Left lobe of liver (tissue), 2 donors: ENCODE measurements at regions not wholly inside any gene's neighbourhood (a gene's known extent, or its start where the extent isn't known, plus 50 kb on each side); places are given as distances from the start of the nearest gene placed in this dataset.
A peak's percentile ranks its signal among the peaks of the same experiment; 100 is the strongest.
"Not testable (repeated sequence)": the region's sequence is repeated elsewhere in the genome, so short reads cannot be mapped to it uniquely, and the experiment has no call there.

Experiments used
- ATAC-seq: fragments of 200-7000 bp; cut with Tn5 transposase; one replicate; pipeline ENCODE4 v1.9.1; 2020; ENCODE audit warnings: mild to moderate bottlenecking, moderate library complexity
- DNase-seq: peaks from one replicate; pipeline ENCODE4 v3.0.0-alpha.2; 2020; ENCODE audit warnings: low spot score
- donor health status: DM: no; HTN: no; CAD: no; lungs with moderate emphysema.
- donor health status: DM: no; HTN: yes; CAD: no.

GRCh38 chr1:226461087-226461486, 53.2 kb upstream of the PARP1 start:
- ATAC-seq, result no peak
- no peak for DNase-seq

DNA sequence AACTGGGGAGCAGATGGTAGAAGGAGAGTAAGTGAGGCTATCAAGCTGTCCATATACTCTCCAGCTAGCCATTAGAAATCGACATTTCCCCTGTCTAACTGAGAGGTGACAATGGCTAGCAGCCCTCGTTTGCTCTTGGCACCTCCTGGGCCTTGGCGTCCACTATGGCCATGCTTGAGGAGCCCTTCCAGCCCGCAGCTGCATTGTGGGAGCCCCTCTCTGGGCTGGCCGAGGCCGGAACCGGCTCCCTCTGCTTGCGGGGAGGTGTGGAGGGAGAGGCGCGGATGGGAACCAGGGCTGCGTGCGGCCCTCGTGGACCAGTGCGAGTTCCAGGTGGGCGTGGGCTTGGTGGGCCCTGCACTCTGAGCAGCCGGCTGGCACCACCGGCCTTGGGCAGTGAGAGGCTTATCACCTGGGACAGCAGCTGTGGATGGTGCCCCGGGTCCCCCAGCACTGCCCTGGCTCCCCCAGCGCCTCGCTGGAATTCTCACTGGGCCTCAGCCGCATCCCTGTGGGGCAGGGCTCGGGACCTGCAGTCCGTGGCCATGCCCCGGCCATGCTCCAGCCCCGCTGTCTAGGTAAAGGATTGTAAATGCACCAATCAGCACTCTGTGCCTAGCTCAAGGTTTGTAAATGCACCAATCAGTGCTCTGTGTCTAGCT, 56.2 kb upstream of the PARP1 start:
- ATAC-seq (no peak), DNase-seq (no peak)

DNA sequence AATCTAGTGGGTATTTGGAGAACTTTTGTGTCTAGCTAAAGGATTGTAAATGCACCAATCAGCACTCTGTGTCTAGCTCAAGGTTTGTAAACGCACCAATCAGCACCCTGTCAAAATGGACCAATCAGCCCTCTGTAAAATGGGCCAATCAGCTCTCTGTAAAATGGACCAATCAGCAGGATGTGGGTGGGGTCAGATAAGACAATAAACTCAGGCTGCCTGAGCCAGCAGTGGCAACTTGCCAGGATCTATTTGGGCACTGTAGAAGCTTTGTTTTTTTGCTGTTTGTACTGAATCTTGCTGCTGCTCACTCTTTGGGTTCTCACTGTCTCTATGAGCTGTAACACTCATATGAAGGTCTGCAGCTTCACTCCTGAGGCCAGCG, 56.7 kb upstream of the PARP1 start:
- not testable (repeated sequence) for DNase-seq, ATAC-seq

DNA sequence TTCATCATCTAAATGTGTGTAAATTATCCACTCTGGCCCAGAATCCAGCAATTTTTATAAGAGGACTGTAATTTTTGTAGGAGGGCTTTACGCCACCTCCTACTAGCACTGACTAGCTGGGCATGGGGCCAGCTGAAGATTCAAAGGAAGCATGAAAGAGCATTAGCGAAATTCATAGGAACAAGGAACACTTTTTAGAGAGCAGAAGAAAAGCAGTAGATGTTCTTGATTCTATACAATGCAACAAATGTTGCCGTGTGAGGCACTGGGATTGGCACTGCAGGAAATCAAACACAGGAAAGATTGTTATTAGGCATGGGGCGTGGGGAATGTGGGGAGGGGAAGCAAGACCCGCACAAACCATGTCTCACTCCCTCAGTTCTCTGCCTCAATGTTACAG, 58.4 kb upstream of the PARP1 start:
- ATAC-seq (no peak), DNase-seq (no peak)

- no peak for ATAC-seq
These were observed 59.5 kb upstream of the PARP1 start for GRCh38 chr1:226467443-226467842.

GRCh38 chr1:226470921-226471866, 63.3 kb upstream of the PARP1 start:
- ATAC-seq (no peak), DNase-seq (no peak)

More at GRCh38 chr1:226467443-226467842, 59.5 kb upstream of the PARP1 start:
- DNase-seq, result no peak

DNA sequence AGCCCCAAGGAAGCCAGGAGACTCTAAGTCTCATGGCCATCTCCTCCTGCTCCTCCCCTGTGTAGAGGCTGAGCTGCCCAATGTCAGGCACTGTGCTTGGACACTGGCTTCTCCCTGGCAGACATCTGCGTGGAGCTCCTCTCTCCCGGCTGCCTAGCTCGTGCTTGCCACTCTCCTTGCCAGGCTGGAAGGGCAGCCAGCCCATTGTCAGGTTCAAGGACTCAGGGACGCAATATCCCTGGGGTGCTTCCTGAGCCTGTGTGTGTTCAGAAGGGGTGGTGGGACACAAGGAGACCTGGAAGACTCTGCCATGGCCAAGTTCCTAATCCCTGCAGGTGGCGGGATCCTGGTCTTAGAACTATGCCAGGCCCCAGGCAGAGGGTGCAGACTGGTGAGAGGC, 65.4 kb upstream of the PARP1 start:
- ATAC-seq, result no peak
- DNase-seq, result no peak

DNA sequence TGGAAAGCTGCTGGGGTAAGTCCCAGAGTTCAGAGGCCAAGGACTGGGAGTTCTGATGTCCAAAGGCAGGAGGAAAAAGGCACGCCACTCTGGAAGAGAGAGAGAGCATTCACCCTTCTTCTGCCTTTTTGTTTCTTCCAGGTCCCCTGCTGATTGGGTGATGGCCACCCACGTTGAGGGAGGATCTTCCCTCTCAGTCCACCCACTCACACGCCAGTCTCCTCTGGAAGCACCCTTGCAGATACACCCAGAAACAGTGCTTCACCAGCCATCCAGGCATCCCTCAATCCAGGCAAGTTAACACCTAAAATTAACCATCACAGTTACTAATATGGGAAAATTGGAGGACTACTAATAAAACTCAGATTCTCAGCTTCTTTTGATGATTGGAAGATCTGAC, 66.1 kb upstream of the PARP1 start:
- no peak for ATAC-seq
- DNase-seq, result no peak

- no peak for ATAC-seq
- DNase-seq, result no peak
These were observed 66.7 kb upstream of the PARP1 start for GRCh38 chr1:226474443-226475141.

DNA sequence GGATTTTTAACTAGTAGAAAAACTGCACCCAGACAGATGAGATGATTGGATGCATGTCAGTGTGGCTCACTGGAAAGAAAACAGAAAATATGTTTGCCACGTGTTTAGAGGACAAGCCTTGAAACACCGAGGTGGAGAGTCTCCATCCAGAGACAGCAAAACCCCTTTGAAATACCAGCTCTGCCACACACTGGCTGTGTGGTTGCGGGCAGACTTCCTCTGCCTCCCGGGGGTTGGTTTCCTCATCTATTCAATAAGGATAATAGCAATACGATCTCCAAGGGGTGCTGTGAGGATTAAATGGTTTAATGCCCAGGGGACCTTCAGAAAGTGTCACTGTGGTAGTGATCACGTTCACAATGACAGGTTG, 67.2 kb upstream of the PARP1 start:
- no peak for DNase-seq
- ATAC-seq, result no peak

- DNase-seq (no peak), ATAC-seq (no peak)
These were observed 68.2 kb upstream of the PARP1 start for GRCh38 chr1:226476066-226476465.

GRCh38 chr1:226476648-226477319, 68.9 kb upstream of the PARP1 start:
- no peak for ATAC-seq
- no peak for DNase-seq

DNA sequence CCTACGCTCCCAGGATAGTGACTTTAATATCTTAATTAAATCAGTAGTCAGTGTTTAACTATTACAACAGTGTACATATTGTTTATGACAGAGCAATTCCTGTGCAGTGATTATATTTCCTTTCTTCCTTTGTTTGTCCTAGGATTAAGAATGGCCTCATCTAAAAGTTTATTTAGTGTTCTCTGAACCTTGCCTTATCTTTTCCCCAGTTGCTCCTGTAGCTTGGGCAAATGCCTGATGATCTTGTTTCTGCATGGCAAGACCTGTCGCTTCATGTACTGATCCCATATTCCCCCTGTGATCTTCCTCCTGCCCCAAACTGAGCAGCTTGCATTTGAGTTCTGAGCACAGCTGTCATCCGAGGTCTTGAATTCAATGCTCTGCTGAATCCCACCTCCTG, 69.1 kb upstream of the STUM start:
- DNase-seq (no peak), ATAC-seq (no peak)

DNA sequence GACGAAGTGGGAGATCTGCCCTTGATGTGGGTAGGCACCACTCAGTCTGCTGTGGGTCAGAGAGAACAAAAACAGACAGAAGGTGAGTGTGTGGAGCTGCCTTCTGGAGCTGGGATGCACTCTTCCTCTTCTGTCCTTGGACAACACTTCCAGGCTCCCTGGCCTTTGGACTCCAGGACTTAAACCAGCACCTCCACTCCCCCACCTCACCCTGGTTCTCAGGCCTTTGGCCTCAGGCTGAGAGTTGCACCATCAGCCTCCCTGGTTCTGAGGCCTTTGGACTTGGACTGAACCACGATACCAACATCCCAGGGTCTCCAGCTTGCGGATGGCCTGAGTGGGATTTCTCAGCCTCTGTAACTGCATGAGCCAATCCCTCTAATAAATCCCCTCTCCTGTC, 68.1 kb upstream of the STUM start:
- DNase-seq, result no peak
- ATAC-seq, result peak; percentile 42

DNA sequence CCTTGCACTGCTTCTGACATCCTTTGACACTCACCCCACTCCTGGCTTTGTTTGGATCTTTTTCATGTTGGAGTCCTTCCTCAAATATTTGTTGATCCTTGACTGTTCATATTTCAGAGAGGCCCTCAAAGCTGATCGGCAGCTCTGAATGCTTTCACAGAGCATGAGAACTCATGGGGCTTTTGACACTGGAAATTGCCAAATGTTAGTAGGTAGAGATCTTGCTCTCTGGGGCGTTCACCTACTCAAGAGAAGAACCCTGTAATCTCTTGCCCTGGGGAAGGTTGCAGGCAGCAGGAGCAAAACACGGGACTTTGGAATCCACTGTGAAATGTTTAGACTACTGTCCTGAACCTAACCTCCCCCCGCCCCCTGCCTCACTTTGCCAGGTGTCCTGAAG, 67.4 kb upstream of the STUM start:
- peak; percentile 28 for ATAC-seq

GRCh38 chr1:226482196-226482595, 66.4 kb upstream of the STUM start:
- ATAC-seq (no peak), DNase-seq (no peak)

More for the DNA sequence above, 67.4 kb upstream of the STUM start:
- no peak for DNase-seq

- DNase-seq (no peak), ATAC-seq (no peak)
These were observed 65.4 kb upstream of the STUM start for GRCh38 chr1:226482975-226483700.

DNA sequence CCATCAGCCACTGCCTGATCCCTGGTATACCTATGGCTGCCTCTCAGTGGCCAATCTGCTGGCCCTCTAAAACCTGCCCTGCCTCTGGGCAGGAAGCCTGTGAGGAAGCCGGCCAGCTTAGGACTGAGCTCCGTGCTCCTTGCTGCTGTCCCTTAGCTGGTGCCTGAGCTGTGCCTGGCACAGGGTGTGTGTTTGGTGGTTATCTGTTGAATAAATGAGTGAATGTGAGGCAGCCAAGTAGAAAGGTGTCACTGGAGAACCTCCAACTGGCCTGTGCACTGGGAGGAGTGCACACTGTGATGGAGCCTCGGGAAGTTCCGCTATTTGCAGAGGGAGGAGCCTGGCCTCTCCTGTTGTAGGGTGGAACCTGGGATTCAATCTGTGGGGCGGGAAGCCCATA, 63.4 kb upstream of the STUM start:
- no peak for ATAC-seq
- no peak for DNase-seq

GRCh38 chr1:226486161-226486560, 62.4 kb upstream of the STUM start:
- ATAC-seq, result no peak

GRCh38 chr1:226487921-226488320, 60.6 kb upstream of the STUM start:
- ATAC-seq, result peak; percentile 63
- no peak for DNase-seq

More at GRCh38 chr1:226486161-226486560, 62.4 kb upstream of the STUM start:
- DNase-seq, result no peak
